ENCODE measurements at regions not wholly inside any gene's neighbourhood (a gene's known extent, or its start where the extent isn't known, plus 50 kb on each side); places are given as distances from the start of the nearest gene placed in this dataset.

GRCh38 chr6:156689656-156690055 lies 87.5 kb upstream of the ARID1B start:
- TF ChIP-seq PATZ1 (CRISPR knock-in tag; IDR thresholded peaks at IDR 0.05; ENCODE audit: borderline replicate concordance) (no peak), CREB5 (CRISPR knock-in tag; IDR thresholded peaks at IDR 0.05; ENCODE audit: low read depth) (no peak), CSRNP3 (CRISPR knock-in tag; IDR thresholded peaks at IDR 0.05) (no peak), TSHZ2 (CRISPR knock-in tag; IDR thresholded peaks at IDR 0.05) (no peak), ZFP3 (CRISPR knock-in tag; IDR thresholded peaks at IDR 0.05) (no peak)
